NCI-H1105 (cell line): ENCODE measurements at regions not wholly inside any gene's neighbourhood (a gene's known extent, or its start where the extent isn't known, plus 50 kb on each side); places are given as distances from the start of the nearest gene placed in this dataset.

Source experiments
- DNase-seq: peaks from one replicate; lab custom pipeline; 2025; lab: John Stamatoyannopoulos, UW

DNA sequence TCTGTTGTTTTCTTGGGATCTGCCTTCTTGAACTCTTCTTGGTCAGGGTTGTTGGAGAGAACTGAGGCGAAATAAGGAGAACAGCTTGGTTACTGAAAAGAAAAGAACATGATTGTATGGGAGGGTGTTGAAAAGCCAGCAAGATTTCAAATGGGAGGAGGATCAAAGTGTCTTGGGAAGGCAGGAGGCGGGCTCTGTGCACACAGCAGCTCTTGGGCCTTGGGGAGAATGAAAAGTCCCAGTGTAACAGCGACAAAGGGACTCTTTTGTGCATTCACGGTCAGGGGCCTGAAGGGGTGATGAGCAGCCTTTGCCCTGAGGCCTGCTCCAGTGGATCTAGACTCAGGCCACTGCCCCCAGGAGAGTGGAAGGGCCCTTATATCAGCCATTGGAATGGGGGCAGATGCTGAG lies 135.4 kb downstream of the ADAMTS15 start:
- no peak for DNase-seq

DNA sequence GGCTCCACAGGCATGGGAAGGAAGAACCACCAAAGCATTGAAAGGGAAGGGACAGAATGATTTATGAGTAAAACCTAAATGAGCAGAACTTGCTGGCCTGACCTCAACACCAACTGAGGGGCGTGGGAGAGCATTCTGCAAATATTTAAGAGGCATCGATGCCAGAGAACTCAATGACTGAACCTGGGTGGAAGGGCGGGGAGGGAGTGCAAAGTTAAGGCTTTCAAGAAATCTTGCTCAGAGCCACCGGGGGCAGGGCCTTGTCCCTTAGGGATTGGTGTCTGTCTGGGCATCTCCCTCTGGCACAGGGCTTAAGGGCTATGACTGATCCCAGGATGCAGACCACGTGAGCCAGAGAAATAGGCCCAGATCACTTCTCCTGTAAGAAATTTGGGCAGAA lies 137.1 kb downstream of the ADAMTS15 start:
- no peak for DNase-seq

DNA sequence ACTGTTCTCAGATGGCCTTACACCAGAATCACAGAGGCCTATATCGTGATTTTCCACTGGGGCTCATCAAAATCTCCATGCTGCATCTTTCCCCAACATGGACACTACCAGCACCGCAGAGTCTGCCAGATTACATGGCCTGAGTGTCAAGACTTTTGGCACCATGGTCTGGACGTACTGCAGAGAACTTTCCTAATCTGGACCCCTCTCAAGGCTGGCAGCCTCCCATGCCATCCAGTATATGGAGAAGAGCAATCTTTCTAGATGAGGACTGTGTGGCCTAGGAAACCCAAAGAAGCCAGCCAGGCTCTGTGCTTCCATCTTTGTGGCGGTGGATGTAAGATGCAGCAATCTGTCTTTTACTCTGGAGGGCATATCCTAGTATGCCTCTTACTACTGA lies 139.2 kb downstream of the ADAMTS15 start:
- no peak for DNase-seq

DNA sequence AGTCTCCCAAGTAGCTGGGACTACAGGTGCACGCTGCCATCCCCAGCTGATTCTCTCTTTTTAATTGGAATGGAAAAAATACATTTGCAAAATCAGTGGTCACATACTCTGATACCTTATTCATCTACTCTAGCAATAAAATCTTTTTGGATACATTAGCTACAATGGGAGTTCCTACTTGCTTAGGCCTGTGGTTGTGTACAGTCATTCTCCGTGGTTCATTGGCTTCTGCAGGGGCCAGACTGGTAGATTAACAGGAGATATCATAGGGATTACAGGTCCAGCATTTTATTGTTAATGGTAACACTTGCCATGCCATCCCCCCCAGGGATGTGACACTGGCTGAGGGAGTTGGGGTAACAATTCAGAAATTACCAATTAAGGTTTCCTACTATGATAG lies 140.0 kb downstream of the ADAMTS15 start:
- DNase-seq, result no peak

DNA sequence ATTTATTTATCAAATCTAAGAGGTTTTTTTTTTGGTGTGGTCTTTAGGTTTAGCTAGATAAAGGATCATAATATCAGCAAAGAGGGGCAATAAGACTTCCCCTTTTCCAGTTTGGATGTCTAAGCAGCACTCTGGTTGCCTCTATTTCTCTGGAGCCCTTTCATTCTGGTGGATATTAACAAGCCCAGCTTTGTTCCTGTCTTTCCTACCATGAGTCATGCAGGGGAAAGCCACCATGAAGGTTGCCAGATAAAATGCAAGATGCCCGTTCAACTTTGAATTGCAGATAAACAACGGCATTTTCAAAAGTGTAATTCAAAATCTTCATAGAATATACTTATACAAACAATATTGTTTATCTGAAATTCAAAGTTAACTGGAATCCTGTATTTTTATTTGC lies 143.6 kb downstream of the ADAMTS15 start:
- DNase-seq, result no peak

DNA sequence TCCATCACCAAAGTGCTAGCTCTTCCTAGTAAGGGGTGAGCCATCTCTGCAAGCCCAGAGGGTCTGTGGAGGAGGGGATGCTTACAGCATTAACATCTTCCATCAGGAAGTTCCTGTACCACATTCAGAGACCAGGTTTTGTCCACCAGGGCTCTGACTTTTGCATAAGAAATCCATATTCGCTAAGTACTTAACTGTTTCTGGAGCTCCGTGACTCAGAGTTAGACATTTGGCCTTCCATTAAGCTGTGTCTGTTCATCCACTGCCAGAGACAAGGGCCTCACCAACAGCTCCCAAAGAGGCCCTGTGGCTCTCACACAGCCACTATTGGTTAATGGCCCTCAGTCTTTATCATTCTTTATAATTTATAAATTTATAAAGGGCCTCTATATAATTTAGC lies 144.6 kb downstream of the ADAMTS15 start:
- no peak for DNase-seq

DNA sequence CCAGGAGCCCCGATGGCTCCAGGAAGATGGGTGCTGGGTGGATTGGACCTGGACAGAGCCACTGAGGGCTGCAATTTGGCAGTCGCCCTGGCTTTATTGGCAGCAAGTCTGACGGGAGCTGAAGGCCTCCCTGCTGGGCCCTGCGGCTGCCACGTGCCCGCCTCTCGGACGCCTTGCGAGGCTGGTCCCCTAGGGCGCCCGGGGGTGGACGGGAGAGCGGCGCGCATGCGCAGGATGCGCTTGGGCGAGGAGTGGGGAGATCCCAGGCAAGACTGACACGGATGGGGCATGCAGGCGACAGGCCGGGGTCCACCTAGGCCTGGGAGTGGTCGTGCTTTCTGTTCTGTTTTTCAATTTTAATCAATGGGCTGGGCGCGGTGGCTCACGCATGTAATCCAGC lies 150.0 kb downstream of the ADAMTS15 start:
- DNase-seq, result no peak

DNA sequence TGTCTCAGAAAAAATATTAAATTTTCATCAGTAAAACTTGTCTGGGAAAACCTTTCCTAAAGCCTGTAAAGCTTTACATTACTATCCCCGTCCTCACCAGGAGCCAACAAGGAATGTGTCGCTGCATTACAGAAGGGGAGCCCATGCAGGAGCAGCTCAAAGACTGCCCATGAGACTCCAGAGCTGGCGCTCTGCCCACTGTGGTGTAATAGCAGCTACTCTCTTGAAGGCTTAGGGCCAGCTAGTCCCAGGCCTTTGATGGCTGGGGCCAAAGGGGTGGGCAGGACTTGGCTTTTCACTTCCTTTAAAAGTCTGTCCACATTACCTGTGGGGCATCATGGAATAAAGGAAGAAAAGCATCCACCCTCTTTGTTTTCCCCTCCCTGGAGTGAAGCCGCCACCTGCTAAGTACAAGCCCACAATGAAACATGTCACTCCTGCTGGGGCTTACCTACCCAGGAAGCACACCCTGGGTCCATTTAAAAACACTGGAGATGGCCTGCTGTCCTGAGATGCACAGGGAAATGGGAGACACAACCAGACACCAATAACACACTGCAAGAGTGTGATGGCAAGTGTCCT lies 150.7 kb downstream of the ADAMTS15 start:
- DNase-seq, result no peak

DNA sequence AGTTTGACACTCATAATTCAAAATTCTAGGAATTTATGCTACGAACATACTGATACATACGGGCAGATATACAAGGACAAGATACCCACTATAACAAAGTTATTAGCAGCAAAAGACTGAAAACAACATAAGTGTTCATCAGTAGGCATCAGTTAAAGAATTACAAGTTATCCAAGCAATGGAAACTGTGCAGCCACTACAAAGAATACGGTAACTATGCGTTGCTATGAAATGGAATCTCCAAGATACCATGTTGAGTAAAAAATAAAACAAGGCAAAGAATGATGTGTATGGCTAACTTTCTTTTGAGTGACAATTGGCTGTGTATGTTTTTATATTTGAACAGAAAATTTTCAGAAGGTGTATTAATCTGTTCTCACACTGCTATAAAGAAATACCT lies 151.7 kb downstream of the ADAMTS15 start:
- no peak for DNase-seq

DNA sequence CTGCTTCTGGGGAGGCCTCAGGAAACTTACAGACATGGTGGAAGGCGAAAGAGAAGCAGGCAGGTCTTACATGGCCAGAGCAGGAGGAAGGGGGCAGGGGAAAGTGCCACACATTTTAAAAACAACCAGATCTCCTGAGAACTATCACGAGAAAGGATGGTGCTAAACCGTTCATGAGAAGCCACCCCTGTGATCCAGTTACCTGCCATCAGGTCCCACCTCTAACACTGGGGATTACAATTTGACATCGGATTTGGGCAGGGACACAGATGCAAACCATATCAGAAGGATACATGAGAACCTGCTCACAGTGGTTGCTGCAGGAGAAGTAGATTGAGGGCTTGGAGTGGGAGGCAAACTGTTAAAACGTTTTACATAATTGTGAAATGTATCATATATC lies 152.2 kb downstream of the ADAMTS15 start:
- no peak for DNase-seq

DNA sequence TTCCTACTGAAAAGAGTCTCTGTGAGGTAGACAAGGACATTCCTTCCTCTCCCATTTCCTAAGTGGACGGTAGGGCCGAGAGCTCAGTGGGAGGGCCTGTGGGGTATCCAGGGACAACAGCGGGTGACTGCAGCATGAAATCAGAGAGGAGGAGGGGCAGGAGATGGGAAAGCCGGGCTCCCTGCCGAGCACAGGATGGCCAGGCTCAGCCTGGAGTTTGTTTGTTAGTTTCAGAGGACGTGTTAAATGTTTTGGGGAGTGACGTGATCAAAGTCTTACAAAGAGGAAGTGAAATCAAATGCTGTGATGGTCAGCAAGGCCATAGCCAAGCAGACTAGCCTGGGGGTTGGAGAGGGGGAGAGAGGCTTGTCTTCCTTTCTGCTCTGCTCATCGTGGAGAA lies 152.7 kb downstream of the ADAMTS15 start:
- DNase-seq, result no peak

DNA sequence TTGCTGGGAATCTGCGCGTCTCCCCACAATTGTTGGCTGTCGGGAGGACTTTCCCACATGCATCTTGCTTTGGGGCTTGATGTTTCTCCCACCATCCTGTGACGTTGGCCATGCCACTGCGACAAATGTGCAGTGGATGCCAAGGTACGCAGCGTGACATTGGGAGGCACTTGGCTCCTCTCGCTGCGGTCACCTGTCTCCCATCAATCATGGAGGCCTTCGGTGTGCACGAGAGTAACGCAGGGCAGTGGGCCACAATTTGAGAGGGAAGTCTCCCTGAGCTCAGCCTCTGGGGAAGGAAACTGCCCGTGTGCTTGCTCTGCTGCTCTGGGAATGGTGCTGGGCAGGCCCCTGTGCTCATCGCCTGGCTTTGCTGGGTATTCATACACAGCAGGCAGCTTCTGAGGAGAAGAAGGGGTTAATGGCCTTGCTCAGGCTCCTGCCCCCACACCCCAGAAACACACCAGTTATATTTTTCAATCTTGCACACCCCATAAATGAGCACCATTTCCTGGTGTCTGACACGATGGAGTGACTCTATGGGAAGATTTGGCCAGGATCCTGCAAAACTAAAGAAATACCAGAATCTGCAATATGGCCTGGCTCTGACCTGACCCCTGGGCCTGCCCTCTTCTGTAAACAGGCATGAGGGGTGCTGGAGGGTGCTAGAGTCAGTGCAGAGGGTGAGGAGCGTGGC lies 153.5 kb downstream of the ADAMTS15 start:
- DNase-seq, result no peak

DNA sequence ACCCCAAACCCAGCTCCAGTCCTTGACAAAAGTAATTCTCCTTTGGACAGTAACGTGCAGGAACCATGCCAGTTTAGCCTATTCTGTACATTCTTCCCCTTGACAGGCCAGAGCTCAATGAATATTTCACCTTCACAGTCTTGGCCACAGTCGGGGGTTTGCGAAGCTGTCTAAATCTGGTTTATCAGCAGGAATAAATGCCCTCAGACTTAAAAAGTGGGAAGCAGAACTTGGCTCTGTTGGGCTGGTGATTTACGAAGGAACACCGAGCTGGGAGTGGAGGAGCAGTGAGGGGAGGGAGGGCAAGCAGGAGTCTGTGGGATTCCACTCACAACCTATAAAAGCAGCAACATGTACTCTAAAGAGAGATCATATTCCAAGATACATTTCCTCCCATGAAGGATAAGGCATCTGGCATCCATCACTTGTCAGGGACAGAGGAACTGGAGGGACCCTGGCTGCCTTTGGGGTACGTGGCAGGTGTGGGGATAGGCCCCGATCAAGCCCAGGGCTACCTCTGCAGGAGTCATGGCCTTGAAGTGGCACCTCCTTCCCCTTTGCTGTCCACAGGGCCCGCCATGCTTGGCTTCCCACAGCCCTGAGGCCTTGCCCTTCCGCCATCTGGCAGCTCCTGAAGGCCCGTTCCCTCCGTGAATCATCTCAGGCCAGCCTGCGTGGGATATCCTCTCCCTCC lies 154.3 kb downstream of the ADAMTS15 start:
- DNase-seq, result no peak

DNA sequence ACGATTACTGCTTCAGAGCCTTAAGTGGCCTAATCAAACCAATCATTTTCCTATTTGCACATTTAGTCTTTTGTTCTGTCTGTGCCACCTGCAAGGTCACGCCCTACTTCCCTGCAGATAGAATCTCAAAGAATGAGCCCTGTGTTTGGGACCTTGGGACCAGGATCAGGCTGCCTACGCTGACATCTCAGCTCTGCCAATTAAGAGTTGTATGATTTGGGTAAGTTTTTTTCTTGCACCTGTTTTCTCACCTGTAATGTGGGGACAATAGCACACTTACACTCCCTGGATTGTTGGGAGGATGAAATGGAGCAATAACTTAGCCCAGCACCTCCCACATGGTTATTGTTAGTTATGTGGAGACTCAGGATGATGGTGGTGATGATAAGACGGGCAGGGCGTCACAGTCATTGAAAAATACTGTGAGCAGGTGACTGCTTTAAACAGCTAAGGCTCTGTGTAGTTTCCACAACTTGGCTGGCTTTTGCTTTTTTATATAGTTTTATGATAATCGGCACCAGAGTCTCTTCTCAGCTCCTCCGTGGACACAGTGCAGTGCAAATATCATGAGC lies 155.0 kb downstream of the ADAMTS15 start:
- peak; percentile 64 for DNase-seq

DNA sequence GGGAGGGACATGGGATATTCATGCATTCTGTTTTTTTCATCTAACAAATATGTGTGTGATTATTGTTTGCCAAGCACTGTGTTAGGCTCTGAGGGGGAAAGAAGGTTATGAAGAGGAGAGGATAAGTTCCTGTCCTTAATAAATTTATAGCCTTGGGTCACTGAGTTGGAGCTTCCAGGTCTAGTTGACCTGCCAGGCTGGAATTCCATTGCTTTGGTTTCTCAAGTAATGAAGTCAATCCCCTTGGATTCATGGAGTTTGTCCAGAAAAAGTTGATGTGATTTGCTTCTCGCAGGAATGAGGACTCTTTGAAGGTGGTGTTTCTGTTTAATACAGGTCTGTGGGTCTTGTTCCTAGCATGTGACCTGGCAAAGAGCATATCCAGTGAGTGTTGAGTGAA lies 156.2 kb downstream of the ADAMTS15 start:
- no peak for DNase-seq

DNA sequence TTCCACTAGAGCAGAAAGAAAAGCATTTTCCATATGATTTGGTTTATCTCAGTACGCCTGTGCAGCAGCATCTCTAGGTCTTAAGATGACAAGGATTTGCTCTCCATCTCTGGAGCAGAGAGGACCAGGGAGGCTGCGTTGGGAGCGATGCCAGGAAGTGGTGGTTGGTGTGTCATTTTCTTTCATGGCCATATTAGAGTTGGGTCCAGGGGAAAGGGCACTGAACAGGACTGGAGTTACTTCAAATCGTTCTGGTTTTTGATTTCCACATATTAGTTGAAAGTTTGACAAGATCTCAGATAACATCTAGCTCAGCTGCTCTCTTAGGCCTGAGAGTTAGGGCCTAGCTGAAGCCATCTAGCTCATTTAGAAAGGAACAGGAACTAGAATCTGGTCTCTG lies 157.7 kb downstream of the ADAMTS15 start:
- no peak for DNase-seq

DNA sequence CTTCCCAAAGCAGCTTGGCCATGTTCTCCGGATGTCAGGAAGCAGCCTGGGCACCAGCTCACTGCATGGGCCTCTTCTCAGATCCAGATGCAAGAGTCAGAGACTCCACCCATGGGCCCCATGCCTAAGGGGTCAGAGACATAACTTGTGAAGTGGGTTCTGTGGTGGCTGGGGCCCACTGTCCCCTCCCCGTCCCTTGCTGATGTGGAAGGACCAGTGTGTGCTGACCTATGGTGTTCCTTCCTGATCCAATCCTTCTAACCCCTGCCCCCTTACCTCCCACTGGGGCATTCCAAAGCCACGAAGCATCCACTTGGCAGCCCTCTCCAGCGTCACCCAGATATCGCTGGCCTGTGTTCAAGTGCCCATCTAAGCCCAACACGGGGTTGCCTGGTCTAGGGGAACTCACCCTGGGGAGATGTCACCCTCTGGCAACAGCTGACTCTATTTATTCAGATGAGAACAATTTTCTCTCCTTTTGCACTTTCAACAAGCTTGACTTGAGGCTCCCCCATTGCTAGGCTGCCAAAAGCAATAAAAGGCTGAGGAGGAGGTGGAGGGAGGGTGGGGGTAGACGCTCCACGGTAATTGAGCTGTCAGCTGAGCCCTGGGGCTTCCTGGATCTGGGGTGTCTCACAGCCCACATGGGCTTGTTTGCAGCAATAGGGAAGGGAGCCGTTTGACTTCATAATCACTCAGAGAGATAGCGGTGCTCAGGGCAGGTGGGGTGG lies 158.5 kb downstream of the ADAMTS15 start:
- DNase-seq, result peak; percentile 18

DNA sequence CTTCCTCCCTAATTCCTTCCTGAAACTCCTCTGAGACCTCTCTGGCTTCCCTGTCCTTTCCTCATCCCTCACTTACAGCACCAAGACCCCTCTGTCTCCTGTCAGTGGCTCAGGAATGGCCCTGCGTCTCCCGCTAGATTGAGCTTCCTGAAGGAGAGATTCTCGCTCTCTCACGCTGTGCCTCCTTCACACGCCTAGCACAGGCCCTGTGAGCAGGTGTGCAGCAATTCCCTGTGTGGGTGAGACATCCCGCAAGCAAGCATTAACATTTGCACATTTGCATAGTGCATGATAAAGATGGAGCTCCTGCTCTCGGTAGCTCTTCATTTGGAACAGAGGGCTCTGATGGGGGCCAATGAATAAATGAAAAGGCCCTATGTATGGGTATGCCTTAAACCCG lies 159.8 kb downstream of the ADAMTS15 start:
- no peak for DNase-seq

DNA sequence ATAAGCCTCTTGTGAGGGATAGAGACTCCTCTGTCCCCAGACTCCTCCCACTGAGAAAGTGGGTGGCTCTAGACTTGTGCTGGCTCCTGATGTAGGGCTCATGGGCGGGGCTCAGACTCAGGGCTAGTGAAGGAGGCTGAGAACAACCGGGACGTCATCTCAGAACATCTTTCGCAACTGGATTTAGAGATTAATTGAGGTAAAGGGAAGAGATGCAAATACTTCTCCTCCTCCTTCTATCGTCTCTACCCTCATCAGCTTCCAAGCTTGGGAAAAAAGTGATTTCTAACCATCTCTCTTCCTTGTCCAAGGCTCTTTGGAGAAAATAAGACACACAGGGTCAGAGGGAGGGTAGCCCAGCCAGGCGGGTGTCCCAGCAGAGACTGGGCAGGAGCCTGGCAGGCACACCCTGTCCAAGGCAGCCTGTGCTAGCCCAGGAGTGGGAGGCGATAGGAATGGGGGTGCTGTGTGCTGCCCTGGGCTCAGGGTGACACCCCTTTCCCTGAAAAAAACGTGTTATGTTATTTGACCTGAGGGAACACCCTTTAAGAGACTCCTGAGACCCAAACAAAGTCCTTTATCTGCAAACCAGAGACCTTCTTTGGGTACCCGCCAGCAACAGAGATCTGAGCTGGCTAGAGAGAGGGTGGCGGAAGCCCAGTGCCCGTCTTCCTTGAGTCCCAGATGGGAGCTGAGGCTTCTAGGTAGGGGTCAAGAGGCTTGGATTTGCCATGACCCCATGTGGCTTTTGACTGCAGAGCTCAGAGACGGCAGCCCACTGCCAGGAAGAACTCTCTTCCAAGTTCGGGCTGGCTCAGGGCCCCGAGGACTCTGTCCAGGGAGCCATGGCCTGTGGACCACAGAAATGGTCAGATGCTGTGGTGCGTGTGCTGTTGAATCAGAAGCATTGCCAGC lies 160.9 kb downstream of the ADAMTS15 start:
- DNase-seq, result no peak

DNA sequence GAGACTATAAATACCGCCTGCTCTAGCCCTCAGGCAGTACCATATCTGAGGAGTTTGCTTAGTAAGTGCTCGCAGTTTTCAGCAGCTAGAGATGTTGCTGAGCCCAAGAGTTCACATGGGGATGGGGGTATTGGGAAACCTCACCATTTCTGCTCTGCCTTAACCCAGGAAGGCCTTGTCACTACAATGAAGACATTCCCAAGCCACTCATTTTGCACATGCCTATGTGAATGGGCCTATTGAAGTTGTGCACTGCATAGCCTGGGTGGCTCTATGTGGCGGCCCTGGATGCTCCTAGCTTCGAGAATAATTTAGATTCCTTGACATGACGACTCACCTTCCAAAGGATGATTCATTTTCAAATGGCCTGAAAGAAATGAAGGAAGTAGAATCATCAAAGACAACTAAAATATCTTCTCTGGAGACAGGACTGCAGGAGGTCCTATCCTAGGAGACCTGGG lies 163.4 kb downstream of the ADAMTS15 start:
- no peak for DNase-seq

DNA sequence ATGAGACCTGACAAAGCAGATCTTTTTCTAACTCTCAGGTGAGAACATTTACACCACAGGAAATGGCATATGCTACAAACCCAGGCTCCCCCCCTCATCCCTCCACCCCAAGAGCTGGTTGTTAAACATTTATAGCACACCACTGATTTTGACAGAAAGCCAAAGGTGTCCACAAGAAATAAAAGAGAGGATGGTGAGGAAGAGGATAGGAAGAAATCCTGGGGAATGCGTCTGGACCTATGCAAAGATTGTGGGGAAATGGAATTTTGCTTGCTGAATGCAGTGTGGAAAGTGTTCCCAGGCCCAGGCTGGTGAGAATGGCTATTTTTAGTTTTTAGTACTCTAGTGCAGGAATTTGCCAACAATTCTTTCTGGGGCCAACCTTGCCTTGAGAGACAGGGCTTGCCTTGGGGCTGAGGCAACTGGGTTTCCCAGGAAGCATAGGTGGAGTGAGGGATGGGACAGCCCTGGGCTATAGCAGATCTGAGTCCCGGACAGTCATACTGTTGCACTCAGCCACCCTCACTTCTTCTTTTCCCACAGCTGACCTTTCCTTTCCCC lies 163.9 kb downstream of the ADAMTS15 start:
- DNase-seq, result no peak
